Esophagus squamous epithelium (tissue), 5 donors: ENCODE measurements at regions not wholly inside any gene's neighbourhood (a gene's known extent, or its start where the extent isn't known, plus 50 kb on each side); places are given as distances from the start of the nearest gene placed in this dataset.
"Not testable (repeated sequence)": the region's sequence is repeated elsewhere in the genome, so short reads cannot be mapped to it uniquely, and the experiment has no call there.

Source experiments
- DNase-seq: peaks from one replicate; lab custom pipeline; 2025; lab: John Stamatoyannopoulos, UW
- H3K27ac ChIP-seq, 4 donors: fragments of 200-600 bp; sonication (generic); one replicate each; pipeline ENCODE4 v1.5.1; 2016 to 2019; ENCODE audit warnings: mild to moderate bottlenecking in 1 of 4
- H3K27me3 ChIP-seq, 4 donors: fragments of 200-600 bp; sonication (generic); 1 replicate in 3 of 4; 2 replicates in 1 of 4; pipeline versions ENCODE4 v1.5.1 to v1.6.0; 2017 to 2021; ENCODE audit warnings: antibody characterized with exemption in 1 of 4
- H3K36me3 ChIP-seq, 3 donors: fragments of 200-600 bp; sonication (generic); one replicate each; pipeline ENCODE4 v1.5.1; 2016 to 2019
- H3K4me1 ChIP-seq, 3 donors: fragments of 200-600 bp; sonication (generic); one replicate each; pipeline ENCODE4 v1.5.1; 2017 to 2019
- H3K4me3 ChIP-seq, 4 donors: fragments of 200-600 bp; sonication (generic); 1 replicate in 3 of 4; 2 replicates in 1 of 4; pipeline ENCODE4 v1.5.1; 2016 to 2019; ENCODE audit warnings: mild to moderate bottlenecking in 2 of 4, moderate library complexity in 1 of 4
- H3K9me3 ChIP-seq, 3 donors: fragments of 200-600 bp; sonication (generic); one replicate each; pipeline ENCODE4 v1.5.1; 2016 to 2019
- POLR2A ChIP-seq, 4 donors: fragments of 450-650 bp; IDR thresholded peaks; one replicate each; pipeline ENCODE4 v1.6.1; 2017; ENCODE audit warnings: antibody characterized with exemption in 4 of 4, mild to moderate bottlenecking in 4 of 4, moderate library complexity in 3 of 4
- WGBS, 2 donors: methylation state at CpG; one replicate each; pipeline ENCODE4 v1.1.5; 2018; 5-methylcytosine and 5-hydroxymethylcytosine counted together
- intact Hi-C: fragments of 100-400 bp; cut with DNase I; formaldehyde crosslinking; loops from one replicate; pipeline ENCODE4 v1.15.0; 2022
- TF ChIP-seq, protein P1 (sequence below), 6 experiments: fragments of 450-650 bp in 4 of 6; fragments of 200-600 bp in 2 of 6; sonication (generic) in 2 of 6; IDR thresholded peaks; one replicate each; pipeline ENCODE4 v1.5.1; 2016 to 2019; ENCODE audit warnings: antibody characterized with exemption in 6 of 6, mild to moderate bottlenecking in 4 of 6, moderate library complexity in 4 of 6
- donor health status: DM: yes; HTN: yes; CAD: no.

DNA sequence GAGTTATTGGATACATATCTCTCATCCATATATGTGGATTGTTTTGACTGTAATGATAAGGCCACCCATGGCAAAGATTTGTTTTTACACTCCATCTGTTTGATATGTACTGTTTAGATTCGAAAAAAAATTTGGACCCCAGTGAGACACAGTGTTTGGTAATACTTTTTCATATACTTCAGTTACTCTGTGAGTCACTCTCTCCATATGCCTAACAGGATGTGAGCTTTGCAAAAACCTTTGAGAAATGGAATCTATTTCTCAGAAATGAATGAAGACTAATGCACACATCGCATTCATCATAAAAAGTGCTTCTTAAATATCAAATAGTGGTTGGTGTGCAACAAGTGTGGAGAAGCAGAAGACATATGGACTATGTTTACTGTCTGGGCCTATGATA, 781.5 kb downstream of the SLC6A15 start:
- TF ChIP-seq, protein P1, sequence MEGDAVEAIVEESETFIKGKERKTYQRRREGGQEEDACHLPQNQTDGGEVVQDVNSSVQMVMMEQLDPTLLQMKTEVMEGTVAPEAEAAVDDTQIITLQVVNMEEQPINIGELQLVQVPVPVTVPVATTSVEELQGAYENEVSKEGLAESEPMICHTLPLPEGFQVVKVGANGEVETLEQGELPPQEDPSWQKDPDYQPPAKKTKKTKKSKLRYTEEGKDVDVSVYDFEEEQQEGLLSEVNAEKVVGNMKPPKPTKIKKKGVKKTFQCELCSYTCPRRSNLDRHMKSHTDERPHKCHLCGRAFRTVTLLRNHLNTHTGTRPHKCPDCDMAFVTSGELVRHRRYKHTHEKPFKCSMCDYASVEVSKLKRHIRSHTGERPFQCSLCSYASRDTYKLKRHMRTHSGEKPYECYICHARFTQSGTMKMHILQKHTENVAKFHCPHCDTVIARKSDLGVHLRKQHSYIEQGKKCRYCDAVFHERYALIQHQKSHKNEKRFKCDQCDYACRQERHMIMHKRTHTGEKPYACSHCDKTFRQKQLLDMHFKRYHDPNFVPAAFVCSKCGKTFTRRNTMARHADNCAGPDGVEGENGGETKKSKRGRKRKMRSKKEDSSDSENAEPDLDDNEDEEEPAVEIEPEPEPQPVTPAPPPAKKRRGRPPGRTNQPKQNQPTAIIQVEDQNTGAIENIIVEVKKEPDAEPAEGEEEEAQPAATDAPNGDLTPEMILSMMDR (IDR thresholded peaks at IDR 0.05) = no peak
- no peak for TF ChIP-seq POLR2A (IDR thresholded peaks at IDR 0.05)
- Histone ChIP-seq H3K36me3 (no peaks in the 10 kb centered on the region), H3K9me3 (no peaks in the 10 kb centered on the region), H3K4me1 (no peaks in the 10 kb centered on the region), H3K27me3 (no peaks in the 10 kb centered on the region), H3K4me3 (no peak overlapping the region), H3K27ac (no peak overlapping the region)
- WGBS, 2 donors = 42 to 45% methylated on average over 2 of the region's 2 CpGs
- no peak for DNase-seq
- intact Hi-C loops = no loop called here

DNA sequence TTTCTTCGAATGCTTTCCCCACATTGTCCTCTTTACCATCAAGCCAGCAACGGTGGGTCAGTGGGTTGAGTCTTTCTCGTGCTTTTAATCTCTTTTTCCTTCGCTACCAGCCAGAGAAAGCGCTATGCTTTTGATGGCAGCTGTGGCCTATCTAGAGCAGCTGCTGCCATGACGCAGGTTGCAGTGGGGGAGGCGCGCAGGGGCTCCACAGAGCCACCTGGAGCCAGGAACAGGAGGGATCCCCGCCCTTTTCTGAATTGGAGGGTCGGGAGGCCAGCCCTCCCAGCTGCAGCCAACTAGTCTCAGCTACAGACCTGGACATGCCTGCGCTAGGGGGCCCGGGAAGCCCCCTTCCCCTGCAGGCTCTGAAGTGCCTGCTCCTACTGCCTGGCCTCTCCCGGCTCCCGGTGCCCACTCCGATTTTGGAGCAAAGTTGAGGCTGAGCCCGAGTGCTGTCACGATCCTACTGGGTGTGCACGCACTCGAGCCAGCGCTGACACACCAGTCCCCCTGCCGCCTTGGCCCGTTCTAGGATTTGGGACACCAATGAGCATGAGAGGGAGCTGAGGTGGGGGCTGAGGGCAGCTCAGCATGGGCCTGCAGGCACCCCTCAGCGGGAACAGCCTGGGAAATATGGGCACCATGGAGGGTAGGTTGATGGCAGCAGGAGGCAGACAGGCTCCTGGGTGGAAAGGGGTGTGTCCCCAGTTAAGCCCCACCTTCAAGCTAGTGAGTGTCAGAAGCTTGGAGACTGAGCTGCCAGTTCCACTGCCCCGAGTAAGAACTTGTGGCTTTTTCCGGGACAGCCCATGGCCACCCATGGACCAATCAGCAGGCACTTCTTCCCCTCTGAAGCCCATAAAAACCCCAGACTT, 784.2 kb downstream of the SLC6A15 start:
- no peaks in the 10 kb centered on the region for H3K9me3 ChIP-seq
- no peak for DNase-seq
- no peak overlapping the region for H3K4me3 ChIP-seq
- no peaks in the 10 kb centered on the region for H3K4me1 ChIP-seq
- no peaks in the 10 kb centered on the region for H3K36me3 ChIP-seq
- no peaks in the 10 kb centered on the region for H3K27me3 ChIP-seq
- H3K27ac ChIP-seq = no peak overlapping the region
- 67 to 68% methylated on average over 7 of the region's 25 CpGs for WGBS, 2 donors
- TF ChIP-seq POLR2A (IDR thresholded peaks at IDR 0.05) = no peak
- TF ChIP-seq, protein P1 (IDR thresholded peaks at IDR 0.05) = no peak
- intact Hi-C loops = no loop called here

DNA sequence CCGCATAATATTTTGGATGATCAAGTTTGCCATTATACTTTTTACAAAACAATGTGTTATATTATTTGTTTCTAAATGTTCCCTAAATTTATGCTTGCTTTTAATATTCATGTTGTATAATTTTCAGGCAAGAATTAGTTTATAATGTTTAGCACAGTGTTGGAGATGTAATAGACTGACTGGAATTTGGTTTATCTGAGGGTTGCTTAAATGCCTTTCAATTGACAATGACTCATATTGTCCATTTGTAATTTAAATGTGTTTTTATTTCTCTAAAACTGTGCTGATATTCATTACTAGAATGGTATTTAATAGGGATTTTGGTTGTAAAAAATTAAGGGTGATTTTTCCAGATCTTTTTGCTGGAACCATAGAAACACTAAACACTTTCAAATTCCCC, 788.4 kb downstream of the SLC6A15 start:
- intact Hi-C loops = no loop called here
- Histone ChIP-seq H3K9me3 (no peaks in the 10 kb centered on the region), H3K27me3 (no peaks in the 10 kb centered on the region), H3K27ac (no peak overlapping the region), H3K4me3 (no peak overlapping the region), H3K4me1 (no peaks in the 10 kb centered on the region), H3K36me3 (no peaks in the 10 kb centered on the region)
- WGBS, 2 donors = 81 to 94% methylated on average over 1 of the region's 1 CpG
- DNase-seq = no peak
- TF ChIP-seq, protein P1 (IDR thresholded peaks at IDR 0.05) = no peak
- no peak for TF ChIP-seq POLR2A (IDR thresholded peaks at IDR 0.05)

DNA sequence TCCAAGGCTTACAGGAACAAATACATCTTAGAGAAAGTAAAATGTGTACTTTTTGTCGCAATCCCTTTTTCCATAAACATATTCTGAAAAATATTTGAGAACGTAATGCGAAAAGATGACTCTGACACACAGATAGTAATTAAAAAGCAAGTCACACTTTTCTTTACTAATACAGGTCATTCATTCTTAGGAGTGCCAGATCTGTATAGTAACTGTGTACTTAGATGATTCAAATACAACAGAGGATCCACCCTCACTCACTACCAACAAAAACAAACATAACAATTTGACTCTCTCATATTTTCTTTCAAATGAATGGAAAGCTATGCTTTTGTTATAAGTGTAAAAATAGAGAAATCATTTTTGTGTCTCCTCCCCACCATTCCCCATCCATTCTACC, 795.4 kb downstream of the SLC6A15 start:
- H3K27me3 ChIP-seq = no peaks in the 10 kb centered on the region
- no peaks in the 10 kb centered on the region for H3K36me3 ChIP-seq
- no peak for DNase-seq
- no peak overlapping the region for H3K4me3 ChIP-seq
- 71 to 73% methylated on average over 3 of the region's 3 CpGs for WGBS, 2 donors
- intact Hi-C loops = no loop called here
- H3K4me1 ChIP-seq = no peaks in the 10 kb centered on the region
- no peak overlapping the region for H3K27ac ChIP-seq
- H3K9me3 ChIP-seq = no peaks in the 10 kb centered on the region
- TF ChIP-seq POLR2A (IDR thresholded peaks at IDR 0.05) = no peak
- TF ChIP-seq, protein P1 (IDR thresholded peaks at IDR 0.05) = no peak

DNA sequence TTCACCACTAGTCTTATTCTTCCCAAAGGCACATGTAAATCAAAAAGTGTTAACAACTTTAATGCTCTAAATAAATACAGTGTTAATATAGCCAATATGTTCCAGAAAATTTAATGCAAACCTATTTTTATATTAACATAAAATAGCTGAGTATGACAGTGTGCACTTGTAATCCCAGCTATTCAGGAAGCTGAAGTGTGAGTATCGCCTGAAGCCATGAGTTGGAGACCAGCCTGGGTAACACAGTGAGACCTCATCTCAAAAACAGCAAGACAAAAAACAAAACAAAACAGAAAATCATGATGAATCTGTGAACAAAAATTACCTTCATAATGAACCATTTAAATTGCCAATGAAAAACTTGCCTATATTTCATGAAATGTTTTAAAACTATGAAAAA, 798.9 kb downstream of the SLC6A15 start:
- no peak overlapping the region for H3K27ac ChIP-seq
- WGBS, 2 donors = 61 to 88% methylated on average over 1 of the region's 1 CpG

DNA sequence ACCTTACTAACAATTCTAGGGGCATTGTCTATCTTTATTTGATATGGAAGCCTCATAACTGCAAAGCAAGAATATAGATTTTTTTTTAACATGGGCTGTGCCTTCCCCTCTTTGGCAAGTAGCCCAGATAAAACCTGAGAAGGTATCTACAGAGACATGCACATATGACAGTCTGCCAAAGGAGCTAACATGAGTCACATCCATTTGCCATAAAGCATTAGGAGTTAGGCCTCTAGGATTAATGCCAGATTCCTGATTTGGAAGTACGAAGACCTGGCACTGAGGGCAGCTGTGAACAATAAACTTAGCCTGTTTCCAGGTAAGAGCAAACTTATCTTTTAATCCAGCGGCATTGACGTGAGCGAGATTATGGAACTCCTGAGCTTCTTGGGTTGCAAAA, 808.7 kb downstream of the SLC6A15 start:
- H3K36me3 ChIP-seq, intact Hi-C loops, H3K27ac ChIP-seq, H3K4me1 ChIP-seq, H3K27me3 ChIP-seq, H3K4me3 ChIP-seq, DNase-seq: not testable (repeated sequence)
- WGBS, 2 donors = 60 to 64% methylated on average over 4 of the region's 4 CpGs
- H3K9me3 ChIP-seq = peaks cover 0 to 40% (median 25%) of the 10 kb centered on the region in 3 donors

More for the DNA sequence above, 798.9 kb downstream of the SLC6A15 start:
- no peak for TF ChIP-seq POLR2A (IDR thresholded peaks at IDR 0.05)
- TF ChIP-seq, protein P1 (IDR thresholded peaks at IDR 0.05) = no peak
- Histone ChIP-seq H3K36me3 (no peaks in the 10 kb centered on the region), H3K4me1 (no peaks in the 10 kb centered on the region), H3K27me3 (no peaks in the 10 kb centered on the region), H3K9me3 (no peaks in the 10 kb centered on the region), H3K4me3 (no peak overlapping the region)
- intact Hi-C loops = no loop called here
- no peak for DNase-seq

DNA sequence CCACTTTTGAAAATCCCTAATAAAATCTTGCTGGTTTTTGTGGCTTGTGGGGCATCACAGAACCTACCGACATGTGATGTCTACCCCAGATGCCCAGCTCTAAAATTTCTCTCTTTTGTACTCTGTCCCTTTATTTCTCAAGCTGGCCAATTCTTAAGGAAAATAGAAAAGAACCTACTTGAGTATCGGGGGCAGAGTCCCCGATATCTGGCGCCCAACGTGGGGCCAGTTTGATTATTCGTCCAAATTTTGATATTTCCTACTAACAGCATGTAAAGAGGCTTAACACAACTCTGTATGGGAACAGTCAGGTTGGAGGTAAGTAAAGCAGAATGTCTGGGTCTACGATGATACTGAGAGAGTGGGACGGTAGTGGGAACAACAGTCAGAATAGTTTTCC, 810.6 kb downstream of the SLC6A15 start:
- H3K27me3 ChIP-seq, H3K27ac ChIP-seq, DNase-seq, H3K4me3 ChIP-seq, intact Hi-C loops, H3K4me1 ChIP-seq, H3K36me3 ChIP-seq: not testable (repeated sequence)
- H3K9me3 ChIP-seq = peaks cover 0 to 53% (median 25%) of the 10 kb centered on the region in 3 donors
- 93 to 95% methylated on average over 8 of the region's 8 CpGs for WGBS, 2 donors

DNA sequence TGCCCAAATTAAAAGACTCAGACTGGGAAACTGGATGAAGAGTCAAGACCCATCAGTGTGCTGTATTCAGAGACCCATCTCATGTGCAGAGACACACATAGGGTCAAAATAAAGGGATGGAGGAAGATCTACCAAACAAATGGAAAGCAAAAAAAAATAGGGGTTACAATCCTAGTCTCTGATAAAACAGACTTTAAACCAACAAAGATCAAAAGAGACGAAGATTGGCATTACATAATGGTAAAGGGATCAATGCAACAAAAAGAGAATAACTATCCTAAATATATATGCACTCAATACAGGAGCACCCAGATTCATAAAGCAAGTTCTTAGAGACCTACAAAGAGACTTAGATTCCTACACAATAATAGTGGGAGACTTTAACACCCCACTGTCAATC, 813.0 kb downstream of the SLC6A15 start:
- H3K4me3 ChIP-seq, H3K4me1 ChIP-seq, DNase-seq, H3K27ac ChIP-seq, intact Hi-C loops, H3K36me3 ChIP-seq, H3K27me3 ChIP-seq: not testable (repeated sequence)
- H3K9me3 ChIP-seq = peaks cover 0 to 53% (median 25%) of the 10 kb centered on the region in 3 donors
- WGBS, 2 donors = 76 to 88% methylated on average over 1 of the region's 1 CpG
